K562 (cell line): ENCODE measurements at regions not wholly inside any gene's neighbourhood (a gene's known extent, or its start where the extent isn't known, plus 50 kb on each side); places are given as distances from the start of the nearest gene placed in this dataset.

ENCODE experiments used
- E2F8 ChIP-seq: fragments of 450-650 bp; IDR thresholded peaks from 2 replicates; pipeline ENCODE4 v1.7.1; 2018; ENCODE audit warnings: mild to moderate bottlenecking, low read depth; ENCODE audit not compliant: partially characterized antibody
- IFI16 ChIP-seq: fragments of 250-450 bp; sonication (Bioruptor Pico); IDR thresholded peaks from 2 replicates; pipeline ENCODE4 v2.1.2; 2022; ENCODE audit warnings: mild to moderate bottlenecking, inconsistent platforms
- PHB2 ChIP-seq: fragments of 450-650 bp; IDR thresholded peaks from 2 replicates; pipeline ENCODE4 v1.6.1; 2017; ENCODE audit warnings: low read depth
- POLR2H ChIP-seq: IDR thresholded peaks from 2 replicates; pipeline ENCODE4 v1.6.1; 2016; ENCODE audit warnings: missing genetic modification characterization, low read depth, mild to moderate bottlenecking, control low read depth, missing compliant biosample characterization, moderate library complexity
- RBM22 ChIP-seq: fragments of 200-400 bp; formaldehyde crosslinking; IDR thresholded peaks from 2 replicates; pipeline ENCODE4 v1.6.1; 2018; ENCODE audit warnings: low read length, low read depth; ENCODE audit not compliant: poor library complexity, severe bottlenecking
- THRAP3 ChIP-seq: fragments of 450-650 bp; IDR thresholded peaks from 2 replicates; pipeline ENCODE4 v1.6.1; 2016; ENCODE audit warnings: mild to moderate bottlenecking, inconsistent platforms, borderline replicate concordance
- ZBTB1 ChIP-seq: sonication (generic); formaldehyde crosslinking; IDR thresholded peaks from 2 replicates; pipeline ENCODE4 v1.8.1; 2023; ENCODE audit warnings: missing genetic modification reagents, low read depth, mild to moderate bottlenecking, borderline replicate concordance
- ZBTB33 ChIP-seq: sonication (generic); formaldehyde crosslinking; IDR thresholded peaks from 2 replicates; pipeline ENCODE4 v1.8.1; 2023; ENCODE audit warnings: mild to moderate bottlenecking, missing genetic modification reagents
- TF ChIP-seq, protein P1 (sequence below): fragments of 250-450 bp; sonication (Bioruptor Pico); IDR thresholded peaks from 2 replicates; pipeline ENCODE4 v1.8.0; 2021; ENCODE audit warnings: moderate library complexity, mild to moderate bottlenecking, inconsistent platforms
- TF ChIP-seq, protein P2 (sequence below): sonication (generic); formaldehyde crosslinking; IDR thresholded peaks from 2 replicates; pipeline ENCODE4 v1.9.0; 2022; ENCODE audit warnings: mild to moderate bottlenecking, missing genetic modification reagents

- TF ChIP-seq, protein P1, sequence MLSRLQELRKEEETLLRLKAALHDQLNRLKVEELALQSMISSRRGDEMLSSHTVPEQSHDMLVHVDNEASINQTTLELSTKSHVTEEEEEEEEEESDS (CRISPR knock-in tag) = no peak
- TF ChIP-seq THRAP3 (no peak), IFI16 (CRISPR knock-in tag) (no peak), RBM22 (no peak), PHB2 (no peak), E2F8 (no peak), POLR2H (tag) (no peak), ZBTB1 (CRISPR knock-in tag) (no peak), ZBTB33 (CRISPR knock-in tag) (no peak)
- TF ChIP-seq, protein P2, sequence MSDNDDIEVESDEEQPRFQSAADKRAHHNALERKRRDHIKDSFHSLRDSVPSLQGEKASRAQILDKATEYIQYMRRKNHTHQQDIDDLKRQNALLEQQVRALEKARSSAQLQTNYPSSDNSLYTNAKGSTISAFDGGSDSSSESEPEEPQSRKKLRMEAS (CRISPR knock-in tag) = no peak
Measured at GRCh38 chrX:94977562-94977961, 1303.6 kb downstream of the FAM133A start (continued).
